PC-3 (cell line): ENCODE measurements at regions not wholly inside any gene's neighbourhood (a gene's known extent, or its start where the extent isn't known, plus 50 kb on each side); places are given as distances from the start of the nearest gene placed in this dataset.

ENCODE experiments used
- CTCF ChIP-seq: fragments of 300-600 bp; sonication (generic); conservative IDR thresholded peaks from 2 replicates; pipeline ENCODE4 v1.5.1; 2017; ENCODE audit warnings: antibody characterized with exemption, low read depth, mild to moderate bottlenecking, low read length
- EZH2 ChIP-seq: fragments of 300-600 bp; sonication (generic); IDR thresholded peaks from one replicate; pipeline ENCODE4 v1.6.1; 2017; ENCODE audit warnings: antibody characterized with exemption, mild to moderate bottlenecking, low read length; ENCODE audit not compliant: unreplicated experiment
- EZH2phosphoT487 ChIP-seq: fragments of 300-600 bp; sonication (generic); IDR thresholded peaks from 2 replicates; pipeline ENCODE4 v1.6.1; 2018; ENCODE audit warnings: mild to moderate bottlenecking, antibody characterized with exemption, low read length, borderline replicate concordance

DNA sequence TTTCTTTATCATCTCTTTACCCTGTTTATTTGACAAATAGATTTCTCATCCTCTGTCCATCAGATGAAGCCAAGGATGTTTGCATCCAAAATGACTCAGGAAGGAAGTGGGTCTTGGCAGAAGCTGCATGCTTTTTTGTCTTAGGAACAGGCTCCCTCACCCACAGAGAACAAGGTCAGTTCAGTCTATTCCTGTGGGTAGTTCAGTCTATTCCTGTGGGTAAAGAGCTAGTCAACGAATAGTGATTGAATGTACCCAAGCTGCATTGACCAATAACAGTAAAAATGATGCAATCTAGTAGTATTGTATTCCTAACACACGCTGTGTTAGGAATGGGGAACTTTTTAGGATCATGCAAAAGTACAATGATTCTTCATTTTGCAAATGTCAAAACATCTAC, 290.8 kb upstream of the TANK start:
- no peak for TF ChIP-seq EZH2
- TF ChIP-seq EZH2phosphoT487: no peak
- TF ChIP-seq CTCF: no peak
